WTC11 (cell line): ENCODE measurements at regions not wholly inside any gene's neighbourhood (a gene's known extent, or its start where the extent isn't known, plus 50 kb on each side); places are given as distances from the start of the nearest gene placed in this dataset.

Source experiments
- ATAC-seq: fragments of 200-7000 bp; cut with Tn5 transposase; 2 replicates; pipeline ENCODE4 v1.10.0; 2021; ENCODE audit warnings: mild to moderate bottlenecking, moderate library complexity
- CTCF ChIA-PET: fragments of 300-600 bp; sonication (Branson Sonifier 250); formaldehyde crosslinking; loops from one replicate; lab custom pipeline; 2021; ENCODE audit warnings: antibody characterized with exemption; lab: Charles Lee
- POLR2A ChIA-PET: fragments of 350-600 bp; sonication (Branson Sonifier 250); formaldehyde crosslinking; loops from one replicate; lab custom pipeline; 2021; ENCODE audit warnings: antibody characterized with exemption; lab: Charles Lee
- DNase-seq: peaks from one replicate; pipeline ENCODE4 v3.0.0; 2021; ENCODE audit warnings: low spot score
- H3K27ac Mint-ChIP-seq: 2 replicates; pipeline ENCODE4 v1.8.0; 2021; ENCODE audit warnings: mixed read lengths
- H3K27me3 Mint-ChIP-seq: 2 replicates; pipeline ENCODE4 v1.8.0; 2021; ENCODE audit warnings: low read depth, mild to moderate bottlenecking, moderate library complexity, mixed read lengths
- H3K36me3 Mint-ChIP-seq: 2 replicates; pipeline ENCODE4 v1.8.0; 2021; ENCODE audit warnings: mixed read lengths
- H3K4me1 Mint-ChIP-seq: 2 replicates; pipeline ENCODE4 v1.8.0; 2022; ENCODE audit warnings: mixed read lengths
- H3K4me3 Mint-ChIP-seq: 2 replicates; pipeline ENCODE4 v1.8.0; 2021; ENCODE audit warnings: mild to moderate bottlenecking, moderate library complexity, mixed read lengths
- H3K9me3 Mint-ChIP-seq: 2 replicates; pipeline ENCODE4 v1.8.0; 2021; ENCODE audit warnings: mixed read lengths
- ELF4 ChIP-seq: sonication (generic); formaldehyde crosslinking; IDR thresholded peaks from 2 replicates; pipeline ENCODE4 v1.8.1; 2022; ENCODE audit warnings: low read depth, mild to moderate bottlenecking, moderate library complexity, missing genetic modification reagents
- GABPB1 ChIP-seq: sonication (generic); formaldehyde crosslinking; IDR thresholded peaks from 2 replicates; pipeline ENCODE4 v1.8.1; 2023; ENCODE audit warnings: mild to moderate bottlenecking, missing genetic modification reagents
- NFATC4 ChIP-seq: fragments of 250-450 bp; sonication (Bioruptor Pico); IDR thresholded peaks from 2 replicates; pipeline ENCODE4 v1.9.0; 2021; ENCODE audit warnings: mild to moderate bottlenecking
- NR2C2 ChIP-seq: sonication (generic); formaldehyde crosslinking; IDR thresholded peaks from 2 replicates; pipeline ENCODE4 v1.8.0; 2022; ENCODE audit warnings: mild to moderate bottlenecking, missing genetic modification reagents
- RELA ChIP-seq: sonication (generic); formaldehyde crosslinking; IDR thresholded peaks from 2 replicates; pipeline ENCODE4 v1.8.1; 2022; ENCODE audit warnings: missing genetic modification reagents, mild to moderate bottlenecking, borderline replicate concordance
- TCF7 ChIP-seq: sonication (generic); formaldehyde crosslinking; IDR thresholded peaks from 2 replicates; pipeline ENCODE4 v1.8.0; 2022; ENCODE audit warnings: mild to moderate bottlenecking, low read depth, missing genetic modification reagents, moderate library complexity
- ZBTB21 ChIP-seq: sonication (generic); formaldehyde crosslinking; IDR thresholded peaks from 2 replicates; pipeline ENCODE4 v1.8.1; 2023; ENCODE audit warnings: mild to moderate bottlenecking, missing genetic modification reagents, borderline replicate concordance
- ZNF416 ChIP-seq: fragments of 250-450 bp; sonication (Bioruptor Pico); IDR thresholded peaks from 2 replicates; pipeline ENCODE4 v1.9.0; 2021; ENCODE audit warnings: mild to moderate bottlenecking, inconsistent platforms
- TF ChIP-seq, protein P1 (sequence below): fragments of 250-450 bp; sonication (Bioruptor Pico); IDR thresholded peaks from 2 replicates; pipeline ENCODE4 v1.9.0; 2021; ENCODE audit warnings: mild to moderate bottlenecking
- TF ChIP-seq, protein P2 (sequence below): sonication (generic); formaldehyde crosslinking; IDR thresholded peaks from 2 replicates; pipeline ENCODE4 v1.8.0; 2022; ENCODE audit warnings: mild to moderate bottlenecking, missing genetic modification reagents
- TF ChIP-seq, protein P3 (sequence below): sonication (generic); formaldehyde crosslinking; IDR thresholded peaks from 2 replicates; pipeline ENCODE4 v1.8.1; 2022; ENCODE audit warnings: mild to moderate bottlenecking, moderate library complexity, missing genetic modification reagents
- TF ChIP-seq, protein P4 (sequence below): sonication (generic); formaldehyde crosslinking; IDR thresholded peaks from 2 replicates; pipeline ENCODE4 v1.8.1; 2023; ENCODE audit warnings: mild to moderate bottlenecking, moderate library complexity, missing genetic modification reagents
- TF ChIP-seq, protein P5 (sequence below): sonication (generic); formaldehyde crosslinking; IDR thresholded peaks from 2 replicates; pipeline ENCODE4 v1.8.1; 2023; ENCODE audit warnings: mild to moderate bottlenecking, missing genetic modification reagents, moderate library complexity
- TF ChIP-seq, protein P6 (sequence below): fragments of 250-450 bp; sonication (Bioruptor Pico); IDR thresholded peaks from 2 replicates; pipeline ENCODE4 v1.9.0; 2021; ENCODE audit warnings: moderate library complexity, mild to moderate bottlenecking, inconsistent platforms, borderline replicate concordance
- TF ChIP-seq, protein P7 (sequence below): fragments of 250-450 bp; sonication (Bioruptor Pico); IDR thresholded peaks from 2 replicates; pipeline ENCODE4 v2.1.2; 2022; ENCODE audit warnings: mild to moderate bottlenecking, moderate library complexity
- TF ChIP-seq, protein P8 (sequence below): sonication (generic); formaldehyde crosslinking; conservative IDR thresholded peaks from 2 replicates; pipeline ENCODE4 v1.8.1; 2023; ENCODE audit warnings: mild to moderate bottlenecking, low read depth, missing genetic modification reagents, moderate library complexity

DNA sequence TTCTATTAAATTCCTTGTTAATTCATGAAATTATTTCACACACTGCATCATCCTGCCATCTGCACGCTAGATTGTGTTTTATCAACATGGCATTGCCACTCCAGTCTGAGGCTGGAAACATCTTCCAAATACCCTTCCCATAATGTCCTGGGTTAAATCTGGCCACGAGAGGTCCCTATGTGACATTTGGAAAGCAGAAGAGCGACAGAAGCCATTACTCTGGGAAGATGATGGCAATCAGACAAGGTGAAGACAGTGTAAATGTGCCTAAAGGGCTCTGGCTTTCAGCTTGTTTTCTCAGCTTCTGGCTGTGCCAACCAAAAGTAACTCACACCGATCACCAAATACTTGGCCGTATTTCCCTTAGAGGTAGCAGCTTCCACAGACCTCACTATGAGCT, 144.8 kb downstream of the CAPZA3 start:
- TF ChIP-seq ZBTB21 (no peak), NR2C2 (CRISPR knock-in tag) (no peak), NFATC4 (CRISPR knock-in tag) (no peak), TCF7 (CRISPR knock-in tag) (no peak), ZNF416 (no peak), ELF4 (CRISPR knock-in tag) (no peak), GABPB1 (no peak), RELA (no peak)
- TF ChIP-seq, protein P1, sequence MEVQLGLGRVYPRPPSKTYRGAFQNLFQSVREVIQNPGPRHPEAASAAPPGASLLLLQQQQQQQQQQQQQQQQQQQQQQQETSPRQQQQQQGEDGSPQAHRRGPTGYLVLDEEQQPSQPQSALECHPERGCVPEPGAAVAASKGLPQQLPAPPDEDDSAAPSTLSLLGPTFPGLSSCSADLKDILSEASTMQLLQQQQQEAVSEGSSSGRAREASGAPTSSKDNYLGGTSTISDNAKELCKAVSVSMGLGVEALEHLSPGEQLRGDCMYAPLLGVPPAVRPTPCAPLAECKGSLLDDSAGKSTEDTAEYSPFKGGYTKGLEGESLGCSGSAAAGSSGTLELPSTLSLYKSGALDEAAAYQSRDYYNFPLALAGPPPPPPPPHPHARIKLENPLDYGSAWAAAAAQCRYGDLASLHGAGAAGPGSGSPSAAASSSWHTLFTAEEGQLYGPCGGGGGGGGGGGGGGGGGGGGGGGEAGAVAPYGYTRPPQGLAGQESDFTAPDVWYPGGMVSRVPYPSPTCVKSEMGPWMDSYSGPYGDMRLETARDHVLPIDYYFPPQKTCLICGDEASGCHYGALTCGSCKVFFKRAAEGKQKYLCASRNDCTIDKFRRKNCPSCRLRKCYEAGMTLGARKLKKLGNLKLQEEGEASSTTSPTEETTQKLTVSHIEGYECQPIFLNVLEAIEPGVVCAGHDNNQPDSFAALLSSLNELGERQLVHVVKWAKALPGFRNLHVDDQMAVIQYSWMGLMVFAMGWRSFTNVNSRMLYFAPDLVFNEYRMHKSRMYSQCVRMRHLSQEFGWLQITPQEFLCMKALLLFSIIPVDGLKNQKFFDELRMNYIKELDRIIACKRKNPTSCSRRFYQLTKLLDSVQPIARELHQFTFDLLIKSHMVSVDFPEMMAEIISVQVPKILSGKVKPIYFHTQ = no peak
- TF ChIP-seq, protein P2, sequence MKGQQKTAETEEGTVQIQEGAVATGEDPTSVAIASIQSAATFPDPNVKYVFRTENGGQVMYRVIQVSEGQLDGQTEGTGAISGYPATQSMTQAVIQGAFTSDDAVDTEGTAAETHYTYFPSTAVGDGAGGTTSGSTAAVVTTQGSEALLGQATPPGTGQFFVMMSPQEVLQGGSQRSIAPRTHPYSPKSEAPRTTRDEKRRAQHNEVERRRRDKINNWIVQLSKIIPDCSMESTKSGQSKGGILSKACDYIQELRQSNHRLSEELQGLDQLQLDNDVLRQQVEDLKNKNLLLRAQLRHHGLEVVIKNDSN = no peak
- TF ChIP-seq, protein P3, sequence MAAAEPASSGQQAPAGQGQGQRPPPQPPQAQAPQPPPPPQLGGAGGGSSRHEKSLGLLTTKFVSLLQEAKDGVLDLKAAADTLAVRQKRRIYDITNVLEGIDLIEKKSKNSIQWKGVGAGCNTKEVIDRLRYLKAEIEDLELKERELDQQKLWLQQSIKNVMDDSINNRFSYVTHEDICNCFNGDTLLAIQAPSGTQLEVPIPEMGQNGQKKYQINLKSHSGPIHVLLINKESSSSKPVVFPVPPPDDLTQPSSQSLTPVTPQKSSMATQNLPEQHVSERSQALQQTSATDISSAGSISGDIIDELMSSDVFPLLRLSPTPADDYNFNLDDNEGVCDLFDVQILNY (CRISPR knock-in tag) = no peak
- TF ChIP-seq, protein P4, sequence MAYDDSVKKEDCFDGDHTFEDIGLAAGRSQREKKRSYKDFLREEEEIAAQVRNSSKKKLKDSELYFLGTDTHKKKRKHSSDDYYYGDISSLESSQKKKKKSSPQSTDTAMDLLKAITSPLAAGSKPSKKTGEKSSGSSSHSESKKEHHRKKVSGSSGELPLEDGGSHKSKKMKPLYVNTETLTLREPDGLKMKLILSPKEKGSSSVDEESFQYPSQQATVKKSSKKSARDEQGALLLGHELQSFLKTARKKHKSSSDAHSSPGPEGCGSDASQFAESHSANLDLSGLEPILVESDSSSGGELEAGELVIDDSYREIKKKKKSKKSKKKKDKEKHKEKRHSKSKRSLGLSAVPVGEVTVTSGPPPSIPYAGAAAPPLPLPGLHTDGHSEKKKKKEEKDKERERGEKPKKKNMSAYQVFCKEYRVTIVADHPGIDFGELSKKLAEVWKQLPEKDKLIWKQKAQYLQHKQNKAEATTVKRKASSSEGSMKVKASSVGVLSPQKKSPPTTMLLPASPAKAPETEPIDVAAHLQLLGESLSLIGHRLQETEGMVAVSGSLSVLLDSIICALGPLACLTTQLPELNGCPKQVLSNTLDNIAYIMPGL (CRISPR knock-in tag) = no peak
- TF ChIP-seq, protein P5, sequence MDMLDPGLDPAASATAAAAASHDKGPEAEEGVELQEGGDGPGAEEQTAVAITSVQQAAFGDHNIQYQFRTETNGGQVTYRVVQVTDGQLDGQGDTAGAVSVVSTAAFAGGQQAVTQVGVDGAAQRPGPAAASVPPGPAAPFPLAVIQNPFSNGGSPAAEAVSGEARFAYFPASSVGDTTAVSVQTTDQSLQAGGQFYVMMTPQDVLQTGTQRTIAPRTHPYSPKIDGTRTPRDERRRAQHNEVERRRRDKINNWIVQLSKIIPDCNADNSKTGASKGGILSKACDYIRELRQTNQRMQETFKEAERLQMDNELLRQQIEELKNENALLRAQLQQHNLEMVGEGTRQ (CRISPR knock-in tag) = no peak
- TF ChIP-seq, protein P6, sequence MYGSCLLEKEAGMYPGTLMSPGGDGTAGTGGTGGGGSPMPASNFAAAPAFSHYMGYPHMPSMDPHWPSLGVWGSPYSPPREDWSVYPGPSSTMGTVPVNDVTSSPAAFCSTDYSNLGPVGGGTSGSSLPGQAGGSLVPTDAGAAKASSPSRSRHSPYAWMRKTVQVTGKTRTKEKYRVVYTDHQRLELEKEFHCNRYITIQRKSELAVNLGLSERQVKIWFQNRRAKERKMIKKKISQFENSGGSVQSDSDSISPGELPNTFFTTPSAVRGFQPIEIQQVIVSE (CRISPR knock-in tag) = no peak
- TF ChIP-seq, protein P7, sequence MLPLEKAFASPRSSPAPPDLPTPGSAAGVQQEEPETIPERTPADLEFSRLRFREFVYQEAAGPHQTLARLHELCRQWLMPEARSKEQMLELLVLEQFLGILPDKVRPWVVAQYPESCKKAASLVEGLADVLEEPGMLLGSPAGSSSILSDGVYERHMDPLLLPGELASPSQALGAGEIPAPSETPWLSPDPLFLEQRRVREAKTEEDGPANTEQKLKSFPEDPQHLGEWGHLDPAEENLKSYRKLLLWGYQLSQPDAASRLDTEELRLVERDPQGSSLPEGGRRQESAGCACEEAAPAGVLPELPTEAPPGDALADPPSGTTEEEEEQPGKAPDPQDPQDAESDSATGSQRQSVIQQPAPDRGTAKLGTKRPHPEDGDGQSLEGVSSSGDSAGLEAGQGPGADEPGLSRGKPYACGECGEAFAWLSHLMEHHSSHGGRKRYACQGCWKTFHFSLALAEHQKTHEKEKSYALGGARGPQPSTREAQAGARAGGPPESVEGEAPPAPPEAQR (CRISPR knock-in tag) = no peak
- TF ChIP-seq, protein P8, sequence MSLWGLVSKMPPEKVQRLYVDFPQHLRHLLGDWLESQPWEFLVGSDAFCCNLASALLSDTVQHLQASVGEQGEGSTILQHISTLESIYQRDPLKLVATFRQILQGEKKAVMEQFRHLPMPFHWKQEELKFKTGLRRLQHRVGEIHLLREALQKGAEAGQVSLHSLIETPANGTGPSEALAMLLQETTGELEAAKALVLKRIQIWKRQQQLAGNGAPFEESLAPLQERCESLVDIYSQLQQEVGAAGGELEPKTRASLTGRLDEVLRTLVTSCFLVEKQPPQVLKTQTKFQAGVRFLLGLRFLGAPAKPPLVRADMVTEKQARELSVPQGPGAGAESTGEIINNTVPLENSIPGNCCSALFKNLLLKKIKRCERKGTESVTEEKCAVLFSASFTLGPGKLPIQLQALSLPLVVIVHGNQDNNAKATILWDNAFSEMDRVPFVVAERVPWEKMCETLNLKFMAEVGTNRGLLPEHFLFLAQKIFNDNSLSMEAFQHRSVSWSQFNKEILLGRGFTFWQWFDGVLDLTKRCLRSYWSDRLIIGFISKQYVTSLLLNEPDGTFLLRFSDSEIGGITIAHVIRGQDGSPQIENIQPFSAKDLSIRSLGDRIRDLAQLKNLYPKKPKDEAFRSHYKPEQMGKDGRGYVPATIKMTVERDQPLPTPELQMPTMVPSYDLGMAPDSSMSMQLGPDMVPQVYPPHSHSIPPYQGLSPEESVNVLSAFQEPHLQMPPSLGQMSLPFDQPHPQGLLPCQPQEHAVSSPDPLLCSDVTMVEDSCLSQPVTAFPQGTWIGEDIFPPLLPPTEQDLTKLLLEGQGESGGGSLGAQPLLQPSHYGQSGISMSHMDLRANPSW (CRISPR knock-in tag) = no peak
- ChIA-PET POLR2A (no interaction called here), CTCF (no interaction called here)
- Mint-ChIP-seq H3K9me3 (peaks cover 20% of the 10 kb centered on the region), H3K27ac (no peak overlapping the region), H3K36me3 (peaks cover 9% of the 10 kb centered on the region), H3K27me3 (no peaks in the 10 kb centered on the region), H3K4me1 (peaks cover 11% of the 10 kb centered on the region), H3K4me3 (no peak overlapping the region)
- ATAC-seq (no peak), DNase-seq (no peak)
